NCI-H446 treated with DMSO at 0.1 percent for 48 hours (cell line): ENCODE measurements at regions not wholly inside any gene's neighbourhood (a gene's known extent, or its start where the extent isn't known, plus 50 kb on each side); places are given as distances from the start of the nearest gene placed in this dataset.

Source experiments
- DNase-seq: peaks from one replicate; lab custom pipeline; 2025; lab: John Stamatoyannopoulos, UW

GRCh38 chr13:100940658-100941057 is 266.1 kb upstream of the TMTC4 start:
- DNase-seq: peak; percentile 38

DNA sequence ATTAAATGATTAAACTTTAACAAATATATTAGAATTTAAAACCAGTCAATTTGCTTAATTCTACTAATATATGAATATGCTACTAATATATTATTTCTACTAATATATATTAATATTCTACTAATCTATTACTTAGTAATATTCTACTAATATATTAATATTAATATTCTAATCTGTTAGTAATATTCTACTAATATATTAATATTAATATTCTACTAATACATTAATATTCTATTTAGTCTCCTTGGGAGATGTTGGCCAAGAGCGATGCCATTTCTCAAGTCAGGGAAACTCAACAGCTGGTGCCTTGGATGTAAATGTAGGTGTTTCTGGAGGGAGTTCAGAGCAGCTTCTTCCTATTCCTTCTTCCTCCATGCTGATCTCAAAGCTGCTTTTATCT is 259.2 kb upstream of the TMTC4 start:
- no peak for DNase-seq

- DNase-seq: no peak
These were observed 248.0 kb upstream of the TMTC4 start for GRCh38 chr13:100922599-100922998.

DNA sequence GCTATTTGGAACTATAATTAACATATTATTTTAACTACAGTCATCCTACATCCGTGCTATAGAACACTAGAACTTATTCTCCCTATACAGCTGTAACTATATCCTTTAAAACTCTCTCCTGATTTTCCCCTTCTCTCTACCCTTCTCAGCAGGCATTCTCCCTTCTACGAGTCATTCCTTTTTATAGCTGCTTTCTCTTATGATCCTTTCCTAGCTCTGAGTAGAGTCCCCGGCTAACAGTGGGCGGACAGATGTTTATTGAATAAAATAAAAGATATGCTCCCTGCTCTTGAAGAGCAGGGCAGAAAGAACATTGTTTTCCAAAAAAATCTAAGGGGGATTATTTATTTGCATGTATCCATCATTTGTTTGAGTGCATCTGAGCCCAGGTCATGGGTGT is 246.5 kb upstream of the TMTC4 start:
- DNase-seq: no peak

DNA sequence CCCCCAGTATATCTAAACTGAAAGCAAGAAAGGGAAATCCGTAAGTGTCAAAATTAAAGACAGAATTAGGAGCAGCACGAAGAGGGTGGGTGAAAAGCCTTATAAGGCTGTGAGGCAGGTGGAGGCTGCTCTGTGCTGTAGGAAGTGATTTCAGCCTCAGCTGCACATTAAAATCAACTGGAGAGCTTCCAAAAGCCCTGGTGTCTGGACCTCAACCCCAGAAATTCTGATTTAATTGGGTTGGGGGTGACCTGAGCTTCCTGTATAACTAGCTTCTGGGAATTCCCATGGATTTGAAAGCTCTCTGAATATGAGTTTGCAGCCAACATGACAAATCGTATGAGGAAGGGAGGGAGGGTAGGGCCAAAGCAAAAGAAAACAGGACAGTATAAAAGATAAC is 242.4 kb upstream of the TMTC4 start:
- no peak for DNase-seq

- DNase-seq: no peak
These were observed 238.5 kb upstream of the TMTC4 start for GRCh38 chr13:100913143-100913542.

DNA sequence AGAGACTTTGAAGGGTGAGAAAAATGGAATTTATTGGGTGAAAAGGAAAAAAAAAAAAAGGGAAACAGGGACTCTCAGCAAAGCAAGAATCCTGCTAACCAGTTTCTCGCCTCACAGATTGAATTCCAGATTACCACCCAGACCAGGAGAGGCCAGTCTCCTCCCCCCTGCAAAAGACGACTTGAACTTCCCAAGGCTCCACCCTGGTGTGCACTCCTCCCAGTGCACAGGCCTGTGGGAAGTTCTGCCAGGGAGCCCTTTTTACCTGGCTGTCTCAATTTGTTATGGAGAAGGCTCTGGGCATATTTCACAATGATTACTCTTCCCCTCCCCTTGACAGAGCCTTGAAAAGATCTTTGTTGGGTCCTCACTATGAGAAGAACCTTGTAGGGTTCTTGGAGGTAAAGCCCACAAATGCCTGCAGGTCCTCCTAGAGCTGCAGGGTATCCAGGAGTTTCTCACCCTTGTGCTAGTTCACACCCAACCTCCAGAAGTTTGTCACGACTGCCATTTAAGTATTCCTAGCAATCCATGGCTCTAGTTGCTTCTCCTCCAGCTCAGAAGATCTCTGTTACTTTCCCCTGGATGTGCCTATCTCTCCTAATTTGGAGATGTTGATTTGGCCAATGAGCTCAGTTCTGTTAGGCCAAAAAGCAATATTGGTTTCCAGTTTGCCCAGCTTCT is 229.8 kb upstream of the TMTC4 start:
- DNase-seq: no peak

DNA sequence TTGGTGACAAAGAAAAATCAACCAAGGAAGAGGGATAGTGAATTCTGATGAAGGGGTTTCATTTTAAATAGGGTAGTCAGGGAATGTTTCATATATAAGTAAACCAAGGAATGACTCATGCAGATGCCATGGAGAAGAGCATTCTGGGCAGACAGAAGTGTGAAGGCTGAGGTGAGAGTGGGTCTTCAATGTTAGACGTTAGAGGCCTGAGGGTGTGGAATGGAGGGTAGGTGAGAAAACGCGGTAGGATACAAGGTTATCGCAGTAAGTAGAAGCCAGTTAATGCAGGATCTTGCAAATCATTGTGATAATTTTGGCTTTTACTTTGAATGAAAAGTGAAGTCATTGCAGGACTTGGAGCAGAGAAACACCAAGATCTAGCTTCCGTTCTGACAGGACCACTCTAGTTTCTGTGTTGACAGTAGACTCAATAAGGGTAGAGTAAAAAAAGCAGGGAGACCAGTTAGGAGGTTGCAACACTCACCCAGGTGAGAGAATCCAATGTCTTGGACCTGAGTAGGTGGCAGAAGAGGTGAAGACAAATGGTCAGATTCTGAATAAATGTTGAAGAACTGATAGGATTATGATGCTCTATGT is 225.2 kb upstream of the TMTC4 start:
- no peak for DNase-seq

GRCh38 chr13:100898431-100898830 is 223.8 kb upstream of the TMTC4 start:
- DNase-seq: no peak

DNA sequence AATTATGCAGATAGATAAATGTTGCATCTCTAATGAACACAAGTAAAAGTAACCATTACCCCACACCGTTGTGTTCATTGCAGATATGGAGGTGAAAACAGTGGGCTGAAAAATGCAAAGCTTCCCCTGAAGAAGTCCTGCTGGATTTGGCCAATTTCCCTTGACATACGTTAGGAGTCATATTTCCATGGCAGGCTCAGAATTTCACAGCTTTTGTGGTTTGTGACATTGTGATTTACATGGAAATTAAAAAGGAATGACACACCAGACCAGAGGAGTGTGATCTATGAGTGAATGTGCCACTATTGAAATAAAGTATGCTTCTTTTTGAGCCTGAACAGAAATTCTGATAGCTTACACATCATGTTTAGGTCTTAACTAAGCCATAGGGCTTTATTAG is 221.1 kb upstream of the TMTC4 start:
- no peak for DNase-seq

DNA sequence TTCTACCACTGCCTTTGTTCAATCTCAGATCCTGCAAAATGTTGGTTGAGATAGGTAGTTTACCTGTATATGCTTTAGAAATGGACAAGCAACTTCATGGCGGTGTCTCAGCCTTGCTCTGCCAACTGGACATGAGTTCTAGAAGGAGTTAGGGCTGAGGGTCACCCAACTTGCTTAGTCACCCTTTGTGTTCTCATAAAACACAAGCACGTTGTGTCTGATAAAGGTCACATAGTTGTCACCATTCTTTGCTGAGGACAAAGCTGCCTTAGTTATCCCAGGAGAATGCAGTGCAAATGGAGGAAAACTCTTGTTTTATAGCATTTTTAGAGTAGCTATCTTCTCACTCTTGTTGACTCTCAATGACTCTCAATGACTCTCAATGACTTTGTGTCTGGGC is 218.4 kb upstream of the TMTC4 start:
- DNase-seq: no peak

DNA sequence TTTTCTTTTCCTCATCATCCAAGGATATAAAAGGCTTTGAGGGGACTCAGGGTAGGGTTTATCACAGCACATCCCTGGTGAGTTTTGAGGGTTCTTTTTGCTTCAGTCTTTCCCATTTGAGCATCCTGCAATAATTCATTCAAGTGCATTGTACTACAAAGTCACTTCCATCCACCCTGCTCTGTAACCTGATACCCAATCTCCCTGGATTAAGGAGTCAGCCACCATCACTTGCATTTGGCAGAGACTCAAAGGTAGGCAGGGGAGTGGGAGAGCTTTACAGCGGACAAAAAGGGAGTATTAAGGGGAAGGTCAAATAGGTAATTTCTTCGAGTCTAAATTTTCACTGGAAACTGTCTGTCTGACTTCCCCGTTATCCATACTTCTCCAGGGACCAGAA is 216.1 kb upstream of the TMTC4 start:
- DNase-seq: no peak

DNA sequence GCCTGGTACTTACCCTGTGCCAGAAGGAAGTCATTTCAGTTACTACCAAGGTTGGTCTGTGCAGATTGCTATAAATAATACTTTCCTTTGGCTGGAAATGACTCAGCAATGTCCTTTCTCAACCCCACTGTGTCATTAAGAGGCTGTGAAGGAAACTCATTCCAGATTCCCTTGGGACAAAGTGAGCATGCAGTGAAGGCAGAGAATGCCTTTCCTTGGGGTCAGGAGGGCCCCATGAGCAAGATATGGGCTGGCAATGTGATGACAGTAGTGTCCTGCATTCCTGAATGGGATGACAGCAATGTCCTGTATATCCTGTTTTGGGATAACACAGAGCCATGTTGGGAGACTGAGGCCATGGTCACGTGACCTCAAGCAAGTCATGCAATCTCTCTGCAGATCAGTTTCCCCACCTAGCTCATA is 213.1 kb upstream of the TMTC4 start:
- DNase-seq: no peak

DNA sequence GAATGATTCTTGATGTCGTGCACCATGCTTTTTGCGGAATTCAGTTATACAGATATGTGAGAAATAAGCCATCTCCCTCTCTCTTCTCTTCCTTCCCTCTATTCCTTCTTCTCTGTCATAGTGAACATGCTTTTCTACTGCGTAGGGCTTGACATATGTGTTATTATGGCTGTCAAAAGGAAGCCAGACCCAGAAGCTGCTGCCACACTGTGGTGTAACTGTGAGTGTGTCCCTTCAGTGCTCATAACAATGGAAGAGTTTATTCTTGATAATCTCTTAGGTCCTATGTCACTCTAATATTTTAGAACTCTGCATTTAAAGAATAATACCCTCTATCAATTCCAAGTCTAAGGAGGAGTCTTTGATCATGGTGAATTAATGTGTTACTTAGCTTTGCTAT is 208.9 kb upstream of the TMTC4 start:
- no peak for DNase-seq

DNA sequence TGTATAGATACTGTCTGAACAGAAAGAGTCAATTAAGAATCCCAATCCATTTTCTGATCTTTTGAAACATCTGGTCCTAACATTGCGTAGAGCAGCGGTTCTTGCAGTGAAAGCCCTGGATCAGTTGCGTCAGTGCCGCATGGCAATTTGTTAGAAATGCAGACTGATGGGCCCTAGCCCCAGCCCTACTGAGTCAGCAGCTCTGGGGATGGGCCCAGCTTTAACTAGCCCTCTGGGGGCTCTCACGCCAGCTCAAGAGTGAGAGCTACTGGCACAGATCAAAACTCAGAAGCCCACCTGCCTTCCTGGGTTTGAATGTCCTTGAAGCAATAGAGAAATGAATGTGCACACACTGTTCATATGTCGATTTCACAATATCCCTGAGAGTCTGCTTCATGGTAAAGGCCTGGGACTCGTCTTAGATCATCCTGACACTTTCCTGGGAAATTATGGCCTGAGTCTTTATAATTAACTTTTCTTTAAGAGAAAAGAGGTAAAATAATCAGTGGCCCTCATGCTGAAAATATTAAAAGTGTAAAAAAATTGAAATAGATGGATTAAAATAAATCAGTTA is 206.8 kb upstream of the TMTC4 start:
- no peak for DNase-seq

GRCh38 chr13:100880166-100880565 is 205.6 kb upstream of the TMTC4 start:
- DNase-seq: no peak

GRCh38 chr13:100879255-100879654 is 204.7 kb upstream of the TMTC4 start:
- DNase-seq: no peak

DNA sequence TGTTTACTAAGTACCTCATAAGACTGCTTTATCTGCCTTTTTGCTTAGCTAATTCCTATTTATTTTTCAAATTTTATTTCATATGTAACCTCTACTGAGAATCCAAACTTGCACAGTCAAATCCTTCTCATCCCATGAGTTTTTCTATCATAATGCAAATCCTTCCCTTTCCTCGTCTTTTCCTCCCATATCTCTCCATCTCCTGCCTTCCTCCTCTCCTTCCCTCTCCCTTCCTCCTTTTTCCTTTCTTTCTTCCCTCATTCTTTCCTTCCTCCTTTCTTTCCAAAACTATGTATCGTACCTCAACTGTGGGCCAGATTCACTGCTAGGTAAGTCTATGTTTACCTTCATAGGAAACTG is 201.4 kb upstream of the TMTC4 start:
- no peak for DNase-seq

DNA sequence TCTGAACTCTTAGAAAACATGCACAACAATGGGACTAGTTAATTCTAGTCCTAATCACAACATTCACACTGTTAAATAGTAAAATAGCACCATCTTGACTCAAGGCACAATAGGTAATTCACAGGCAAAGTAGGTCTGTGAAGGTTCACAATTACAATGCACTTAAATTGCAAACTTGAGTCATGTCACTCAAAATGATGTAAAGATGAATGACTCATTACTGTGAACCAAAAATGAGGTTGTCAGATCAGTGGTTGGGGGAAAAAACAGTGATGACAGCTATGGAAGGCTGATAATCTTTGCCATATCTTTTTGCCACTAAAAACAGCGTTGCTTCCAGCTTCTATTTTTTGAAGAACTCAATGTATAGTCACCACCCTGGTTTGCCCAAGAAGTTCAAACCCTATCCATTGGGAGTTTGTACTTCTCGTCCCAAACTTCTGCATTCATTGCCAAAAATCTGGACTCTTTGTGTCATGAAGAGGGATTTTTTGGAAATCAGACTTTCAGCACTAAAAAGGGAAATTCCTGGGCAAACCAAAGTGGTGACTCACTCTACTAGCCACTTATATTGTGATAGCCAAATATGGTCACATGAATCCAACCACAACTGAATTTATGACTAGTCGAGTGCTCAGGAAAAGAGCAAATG is 200.9 kb upstream of the TMTC4 start:
- DNase-seq: no peak

GRCh38 chr13:100872761-100873160 is 198.2 kb upstream of the TMTC4 start:
- DNase-seq: no peak

DNA sequence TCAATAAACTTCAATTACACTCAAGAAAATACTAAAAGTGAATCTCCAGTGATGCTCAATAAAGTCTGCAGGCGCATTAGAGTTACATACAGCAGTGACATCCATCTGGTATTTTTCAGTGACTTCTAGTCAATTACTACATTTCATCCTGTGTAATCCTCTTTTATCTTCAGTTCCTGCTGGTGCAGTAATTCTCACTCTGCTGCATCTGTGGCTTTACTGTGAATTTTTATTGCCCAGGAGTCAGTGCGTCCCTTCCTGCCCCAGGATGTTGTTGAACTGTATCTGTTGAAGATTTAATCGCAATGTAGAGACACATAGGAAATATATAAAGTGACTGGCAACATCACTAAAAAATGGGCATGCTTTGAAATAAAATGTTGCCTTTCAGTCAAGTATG is 196.3 kb upstream of the TMTC4 start:
- DNase-seq: no peak

GRCh38 chr13:100860866-100861265 is 186.3 kb upstream of the TMTC4 start:
- no peak for DNase-seq

DNA sequence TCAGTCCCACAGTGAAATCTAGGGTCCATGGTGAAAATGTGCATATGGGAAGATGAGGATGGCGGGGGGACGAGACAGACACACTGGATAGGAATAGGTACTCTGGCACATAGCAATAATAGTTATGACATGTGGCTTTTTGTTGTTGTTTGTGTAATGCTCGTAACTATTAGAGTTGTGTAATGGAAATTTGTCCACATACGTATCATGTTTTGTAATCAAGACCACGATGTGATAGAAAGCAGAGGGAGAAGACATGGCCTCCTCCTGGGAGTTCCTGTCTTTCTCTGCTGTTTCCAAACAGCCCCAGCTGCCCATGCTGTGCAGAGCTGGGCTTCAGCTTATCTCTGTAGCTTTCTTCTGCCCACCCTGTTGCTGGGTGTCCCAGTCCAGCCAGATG is 185.3 kb upstream of the TMTC4 start:
- no peak for DNase-seq
